Fibroblast of pulmonary artery (primary cell): ENCODE measurements at regions not wholly inside any gene's neighbourhood (a gene's known extent, or its start where the extent isn't known, plus 50 kb on each side); places are given as distances from the start of the nearest gene placed in this dataset.
A peak's percentile ranks its signal among the peaks of the same experiment; 100 is the strongest.

Experiments used
- DNase-seq: peaks from one replicate; pipeline ENCODE4 v3.0.0-alpha.2; 2010; ENCODE audit warnings: low read depth
- H3K4me3 ChIP-seq: replicated peaks from 2 replicates; pipeline ENCODE4 v1.5.1; 2011; ENCODE audit warnings: low read depth, mild to moderate bottlenecking, control low read depth, low read length, moderate library complexity
- TF ChIP-seq, protein P1 (sequence below): IDR thresholded peaks from 2 replicates; pipeline ENCODE4 v1.5.1; 2011; ENCODE audit warnings: mild to moderate bottlenecking, control low read depth, low read length, inconsistent platforms; ENCODE audit errors: missing control alignments

DNA sequence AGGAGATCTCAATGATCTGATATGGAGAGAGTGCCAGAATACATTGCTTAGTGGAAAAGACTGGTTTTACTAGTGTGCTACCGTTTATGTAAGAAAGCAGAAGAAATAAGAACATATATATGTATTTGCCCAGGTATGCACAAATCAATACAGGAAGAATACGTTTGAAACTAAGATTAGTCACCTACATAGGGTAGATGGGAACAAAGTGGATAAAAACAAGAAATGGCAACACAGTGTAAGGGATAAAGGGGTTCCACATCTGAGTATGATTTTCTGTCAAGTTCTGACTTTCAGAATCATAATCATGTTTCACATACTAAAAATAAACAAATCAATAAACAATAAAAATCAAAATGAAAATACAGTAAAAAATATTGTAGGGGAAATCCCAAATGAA, 148.6 kb upstream of the NAMPT start:
- H3K4me3 ChIP-seq = no peak overlapping the region
- no peak for DNase-seq
- TF ChIP-seq, protein P1, sequence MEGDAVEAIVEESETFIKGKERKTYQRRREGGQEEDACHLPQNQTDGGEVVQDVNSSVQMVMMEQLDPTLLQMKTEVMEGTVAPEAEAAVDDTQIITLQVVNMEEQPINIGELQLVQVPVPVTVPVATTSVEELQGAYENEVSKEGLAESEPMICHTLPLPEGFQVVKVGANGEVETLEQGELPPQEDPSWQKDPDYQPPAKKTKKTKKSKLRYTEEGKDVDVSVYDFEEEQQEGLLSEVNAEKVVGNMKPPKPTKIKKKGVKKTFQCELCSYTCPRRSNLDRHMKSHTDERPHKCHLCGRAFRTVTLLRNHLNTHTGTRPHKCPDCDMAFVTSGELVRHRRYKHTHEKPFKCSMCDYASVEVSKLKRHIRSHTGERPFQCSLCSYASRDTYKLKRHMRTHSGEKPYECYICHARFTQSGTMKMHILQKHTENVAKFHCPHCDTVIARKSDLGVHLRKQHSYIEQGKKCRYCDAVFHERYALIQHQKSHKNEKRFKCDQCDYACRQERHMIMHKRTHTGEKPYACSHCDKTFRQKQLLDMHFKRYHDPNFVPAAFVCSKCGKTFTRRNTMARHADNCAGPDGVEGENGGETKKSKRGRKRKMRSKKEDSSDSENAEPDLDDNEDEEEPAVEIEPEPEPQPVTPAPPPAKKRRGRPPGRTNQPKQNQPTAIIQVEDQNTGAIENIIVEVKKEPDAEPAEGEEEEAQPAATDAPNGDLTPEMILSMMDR = no peak

DNA sequence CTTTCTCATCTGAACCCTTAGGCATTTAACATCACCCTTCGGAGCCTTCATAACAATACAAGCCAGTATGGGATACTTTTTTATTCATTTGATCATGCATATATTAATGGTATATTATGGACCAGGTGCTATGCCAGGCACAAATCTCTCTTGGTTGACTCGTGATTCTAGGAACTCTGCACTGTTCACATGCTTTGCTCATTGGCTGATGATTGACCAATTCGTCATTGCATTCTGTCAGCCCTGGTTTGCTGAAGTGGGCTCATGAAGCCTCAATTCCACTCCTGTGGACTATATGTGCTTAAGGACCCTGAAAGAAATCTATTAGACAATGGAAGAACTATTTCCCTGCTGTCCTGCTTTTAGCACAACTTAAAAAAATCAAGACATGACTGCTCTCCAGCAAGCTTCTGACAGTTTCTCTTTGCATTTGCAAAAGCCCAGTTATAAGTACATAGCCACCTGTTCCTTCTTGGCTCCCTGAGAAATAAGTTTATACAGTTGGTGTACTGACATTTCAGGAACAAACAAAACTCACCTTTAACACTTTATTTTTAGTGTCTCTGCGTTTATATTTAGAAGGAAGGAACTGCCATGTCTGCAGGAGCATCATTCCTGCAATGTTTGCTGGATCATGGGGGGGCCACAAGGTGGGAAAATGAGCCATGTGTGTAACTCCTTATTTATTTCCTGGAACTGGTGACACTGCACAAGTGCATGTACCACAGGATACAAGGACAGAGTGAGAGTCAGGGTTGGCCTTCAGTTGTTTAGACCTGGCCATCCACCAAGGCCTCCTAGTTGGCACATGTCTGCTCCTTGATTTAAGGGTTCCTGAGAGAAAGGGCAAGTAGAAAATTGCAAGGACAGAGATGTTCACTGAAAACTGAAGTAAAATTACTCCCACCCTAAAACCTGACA, 146.0 kb upstream of the NAMPT start:
- no peak for DNase-seq
- no peak overlapping the region for H3K4me3 ChIP-seq
- TF ChIP-seq, protein P1 = no peak

DNA sequence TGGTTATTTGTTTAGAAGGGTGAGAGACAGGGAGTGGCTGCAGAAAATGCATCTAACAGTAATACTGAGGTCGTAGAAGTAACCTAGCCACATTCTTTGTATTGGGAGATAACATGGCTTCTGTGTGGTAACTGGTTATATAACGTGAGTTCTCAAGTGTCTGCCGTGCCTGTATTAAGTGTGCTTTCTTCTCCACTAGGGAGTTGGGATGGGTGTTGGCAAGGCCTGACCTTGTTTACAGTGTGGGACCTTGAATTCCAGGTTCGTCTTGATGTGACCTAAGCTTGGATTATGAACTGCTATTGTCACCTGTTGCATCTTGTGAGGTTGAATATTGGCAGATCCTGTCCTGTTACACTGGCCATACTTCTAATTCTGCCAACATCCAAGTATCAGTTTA, 145.3 kb upstream of the NAMPT start:
- no peak for DNase-seq
- no peak overlapping the region for H3K4me3 ChIP-seq
- TF ChIP-seq, protein P1 = no peak

DNA sequence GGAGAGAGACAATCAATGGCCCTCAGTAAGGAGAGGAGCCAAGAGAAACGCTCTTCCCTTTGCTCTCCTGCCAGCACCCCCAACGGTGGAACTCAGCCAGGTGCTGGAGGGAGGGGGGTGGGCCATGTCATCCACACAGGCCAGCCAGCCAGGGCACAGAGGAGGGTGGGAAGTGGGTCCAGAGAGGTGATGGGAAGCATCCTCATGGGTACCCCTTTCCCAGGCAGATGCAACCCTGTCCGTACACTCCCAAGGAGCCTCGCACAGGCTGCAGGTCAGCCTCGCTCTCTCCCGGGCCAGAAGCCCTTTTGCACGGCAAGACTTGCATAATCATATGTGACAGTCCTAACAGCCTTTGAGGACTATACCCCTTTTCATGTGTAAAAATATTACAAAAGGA, 142.0 kb upstream of the NAMPT start:
- TF ChIP-seq, protein P1 = no peak
- no peak overlapping the region for H3K4me3 ChIP-seq
- DNase-seq = no peak

DNA sequence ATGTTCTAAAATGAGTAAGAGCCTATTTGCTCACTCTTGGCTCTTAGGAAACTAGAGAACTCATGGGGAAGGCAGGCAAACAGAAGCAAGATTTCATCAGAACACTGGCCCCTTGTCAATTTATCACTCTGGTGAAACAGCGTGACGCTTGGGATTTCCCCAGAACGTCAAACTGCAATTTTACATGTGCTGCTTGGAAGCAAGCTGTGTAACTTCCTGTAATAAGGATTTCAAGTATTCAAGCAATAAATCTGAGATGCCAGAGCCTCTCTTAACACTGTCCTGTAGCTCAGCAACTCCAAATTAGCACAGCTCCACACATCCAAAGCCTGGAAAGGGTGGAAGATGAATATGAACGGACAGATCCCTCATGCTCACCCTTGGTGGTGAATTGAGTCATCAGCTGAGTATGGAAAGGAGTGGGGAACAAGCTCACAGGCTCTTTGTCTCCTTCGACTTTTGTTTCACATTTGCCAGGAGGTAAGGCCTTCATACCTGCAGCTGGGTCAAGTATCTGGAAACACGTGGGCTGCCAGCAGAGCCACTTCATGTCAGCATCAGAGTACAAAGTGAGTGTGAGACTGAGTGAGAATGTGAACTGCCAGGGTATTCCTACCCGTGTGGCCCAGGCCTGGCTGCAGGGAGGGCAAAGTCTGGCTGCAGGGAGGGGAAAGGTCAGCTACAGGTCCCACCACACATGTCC, 140.4 kb upstream of the NAMPT start:
- H3K4me3 ChIP-seq = peak overlapping the region; percentile 42
- DNase-seq = peak; percentile 100
- TF ChIP-seq, protein P1 = no peak

DNA sequence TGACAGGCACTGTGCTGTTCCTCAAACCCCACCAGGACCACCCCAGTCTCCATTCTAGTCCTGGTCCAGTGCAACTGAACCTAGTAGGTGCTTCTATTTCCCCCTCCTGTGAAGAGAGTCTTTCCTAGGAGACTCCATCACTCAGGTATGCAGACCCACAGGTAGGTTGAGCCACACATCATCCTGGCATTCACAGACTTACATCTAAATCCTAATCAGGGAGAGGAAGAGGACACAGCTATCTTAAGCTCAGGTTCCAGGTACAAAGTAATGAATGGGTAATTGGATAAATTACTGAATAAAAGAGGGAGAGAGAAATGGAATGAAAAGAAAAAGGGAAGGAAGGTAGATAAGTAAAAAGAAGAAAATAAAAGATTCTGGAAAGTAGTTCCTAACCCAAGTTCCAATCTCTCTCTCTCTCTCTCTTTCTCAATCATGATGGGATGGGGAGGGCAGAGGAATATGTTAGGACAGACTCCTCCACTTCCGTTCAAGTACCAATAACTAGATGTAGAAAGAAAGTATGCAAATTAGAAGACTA, 139.8 kb upstream of the NAMPT start:
- TF ChIP-seq, protein P1 = no peak
- DNase-seq = no peak
- H3K4me3 ChIP-seq = no peak overlapping the region
